Osteoblast (primary cell): ENCODE measurements at regions not wholly inside any gene's neighbourhood (a gene's known extent, or its start where the extent isn't known, plus 50 kb on each side); places are given as distances from the start of the nearest gene placed in this dataset.

Experiments used
- DNase-seq: peaks from one replicate; pipeline ENCODE4 v3.0.0; 2011; ENCODE audit warnings: low spot score, mixed read lengths; ENCODE audit not compliant: insufficient read length; ENCODE audit errors: missing footprints
- H2AFZ ChIP-seq: 2 replicates; pipeline ENCODE4 v1.6.0; 2011; ENCODE audit warnings: mild to moderate bottlenecking, low read length
- H3K27ac ChIP-seq: 2 replicates; pipeline ENCODE4 v1.5.1; 2011; ENCODE audit warnings: mild to moderate bottlenecking, low read depth, low read length, moderate library complexity
- H3K27me3 ChIP-seq: 2 replicates; pipeline ENCODE4 v1.6.0; 2012; ENCODE audit warnings: mild to moderate bottlenecking, control low read depth, inconsistent platforms, low read length, moderate library complexity; ENCODE audit not compliant: insufficient read depth
- H3K36me3 ChIP-seq: 2 replicates; pipeline ENCODE4 v1.5.1; 2011; ENCODE audit warnings: mild to moderate bottlenecking, low read length, control low read depth, moderate library complexity; ENCODE audit not compliant: insufficient read depth
- H3K4me1 ChIP-seq: 2 replicates; pipeline ENCODE4 v1.5.1; 2011; ENCODE audit warnings: mild to moderate bottlenecking, low read length, control low read depth, moderate library complexity; ENCODE audit not compliant: insufficient read depth
- H3K4me2 ChIP-seq: 2 replicates; pipeline ENCODE4 v1.6.0; 2011; ENCODE audit warnings: mild to moderate bottlenecking, low read length; ENCODE audit not compliant: insufficient read depth
- H3K4me3 ChIP-seq: fragments of 200-600 bp; sonication (generic); 3 replicates; pipeline ENCODE4 v1.5.1; 2012; ENCODE audit warnings: mild to moderate bottlenecking, low read length, inconsistent platforms; ENCODE audit not compliant: insufficient read depth
- H3K79me2 ChIP-seq: 2 replicates; pipeline ENCODE4 v1.6.0; 2012; ENCODE audit warnings: mild to moderate bottlenecking, low read length, control low read depth, inconsistent platforms; ENCODE audit not compliant: insufficient read depth
- H3K9me3 ChIP-seq: 2 replicates; pipeline ENCODE4 v1.5.1; 2011; ENCODE audit warnings: low read depth, low read length, control low read depth
- H4K20me1 ChIP-seq: 2 replicates; pipeline ENCODE4 v1.6.0; 2012; ENCODE audit warnings: mild to moderate bottlenecking, low read length, control low read depth; ENCODE audit not compliant: insufficient read depth
- CTCF ChIP-seq: IDR thresholded peaks from 2 replicates; pipeline ENCODE4 v1.5.1; 2011; ENCODE audit warnings: mild to moderate bottlenecking, low read depth, low read length, moderate library complexity; ENCODE audit errors: extremely low read depth

GRCh38 chr11:79739591-79739990 is 298.8 kb upstream of the TENM4 start:
- no peak for DNase-seq
- Histone ChIP-seq H3K36me3 (no peaks in the 10 kb centered on the region), H3K9me3 (no peaks in the 10 kb centered on the region), H3K4me3 (no peak overlapping the region), H3K79me2 (no peaks in the 10 kb centered on the region), H3K27ac (no peak overlapping the region), H3K27me3 (no peaks in the 10 kb centered on the region), H2AFZ (no peak overlapping the region), H3K4me1 (no peaks in the 10 kb centered on the region), H4K20me1 (no peaks in the 10 kb centered on the region), H3K4me2 (no peak overlapping the region)
- no peak for TF ChIP-seq CTCF

- DNase-seq = no peak
These were observed 286.4 kb upstream of the TENM4 start for GRCh38 chr11:79727221-79727620.

GRCh38 chr11:79720115-79720514 is 279.3 kb upstream of the TENM4 start:
- H2AFZ ChIP-seq = no peak overlapping the region
- DNase-seq = no peak
- no peaks in the 10 kb centered on the region for H3K27me3 ChIP-seq
- TF ChIP-seq CTCF = no peak
- H3K9me3 ChIP-seq = no peaks in the 10 kb centered on the region
- H3K27ac ChIP-seq = no peak overlapping the region
- no peak overlapping the region for H3K4me3 ChIP-seq
- H4K20me1 ChIP-seq = no peaks in the 10 kb centered on the region
- no peaks in the 10 kb centered on the region for H3K36me3 ChIP-seq
- H3K4me1 ChIP-seq = no peaks in the 10 kb centered on the region
- H3K79me2 ChIP-seq = no peaks in the 10 kb centered on the region
- H3K4me2 ChIP-seq = no peak overlapping the region

More at GRCh38 chr11:79727221-79727620, 286.4 kb upstream of the TENM4 start:
- no peaks in the 10 kb centered on the region for H3K79me2 ChIP-seq
- H3K4me3 ChIP-seq = no peak overlapping the region
- H3K27me3 ChIP-seq = no peaks in the 10 kb centered on the region
- H3K27ac ChIP-seq = no peak overlapping the region
- H3K4me2 ChIP-seq = no peak overlapping the region
- H3K4me1 ChIP-seq = no peaks in the 10 kb centered on the region
- H3K36me3 ChIP-seq = no peaks in the 10 kb centered on the region
- no peak overlapping the region for H2AFZ ChIP-seq
- TF ChIP-seq CTCF = no peak
- no peaks in the 10 kb centered on the region for H3K9me3 ChIP-seq
- H4K20me1 ChIP-seq = no peaks in the 10 kb centered on the region

GRCh38 chr11:79708319-79708932 is 267.6 kb upstream of the TENM4 start:
- no peaks in the 10 kb centered on the region for H3K9me3 ChIP-seq
- TF ChIP-seq CTCF = peak; percentile 58
- no peak overlapping the region for H3K4me3 ChIP-seq
- no peaks in the 10 kb centered on the region for H3K4me1 ChIP-seq
- peak; percentile 75 for DNase-seq
- H3K27ac ChIP-seq = no peak overlapping the region
- H3K4me2 ChIP-seq = no peak overlapping the region
- H3K36me3 ChIP-seq = no peaks in the 10 kb centered on the region
- H4K20me1 ChIP-seq = no peaks in the 10 kb centered on the region
- no peaks in the 10 kb centered on the region for H3K27me3 ChIP-seq
- H3K79me2 ChIP-seq = no peaks in the 10 kb centered on the region
- no peak overlapping the region for H2AFZ ChIP-seq
